ENCODE measurements at regions not wholly inside any gene's neighbourhood (a gene's known extent, or its start where the extent isn't known, plus 50 kb on each side); places are given as distances from the start of the nearest gene placed in this dataset.

DNA sequence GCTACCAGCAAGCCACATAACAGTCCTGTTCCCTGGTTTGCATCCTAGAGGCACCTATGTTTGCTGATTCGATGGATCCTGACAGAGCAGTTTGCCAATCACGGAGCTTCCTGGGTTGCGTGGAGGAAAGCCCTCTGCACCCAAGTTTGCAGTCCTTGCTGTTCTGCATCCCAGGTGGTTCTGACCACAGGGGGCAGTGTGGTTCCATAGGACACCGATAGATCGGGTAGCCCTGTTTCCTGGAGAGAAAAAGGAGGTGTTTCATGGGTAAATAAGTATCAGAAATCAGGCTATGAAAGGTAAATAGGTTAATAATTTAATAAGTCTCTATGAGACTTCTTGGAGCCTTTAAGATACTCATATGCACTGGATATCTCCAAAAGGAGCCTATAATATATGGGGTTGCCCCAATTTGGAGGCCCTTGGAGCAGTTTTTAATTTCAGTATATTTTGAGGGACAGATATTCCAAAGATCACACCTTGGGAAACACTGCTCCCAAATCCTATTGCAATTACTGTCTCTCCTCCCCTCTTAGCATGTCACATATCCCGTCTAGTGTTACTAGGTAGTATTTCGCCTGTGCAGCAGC is 194.6 kb upstream of the TPM1 start:
- H3K4me3 ChIP-seq, result no peak overlapping the region
- no peaks in the 10 kb centered on the region for H3K9me3 ChIP-seq
- H3K4me1 ChIP-seq, result peaks cover 0 to 25% (median 11%) of the 10 kb centered on the region in 6 donors
- no peak overlapping the region for H3K27ac ChIP-seq
- peaks cover 0 to 18% (median 0%) of the 10 kb centered on the region in 7 donors for H3K27me3 ChIP-seq (replicated peaks in 1 of 7)
- 72 to 81% (median 75%) methylated on average over 7 of the region's 7 CpGs for WGBS, 5 donors
- intact Hi-C loops (cut with DNase I; ENCODE audit: low total_unique reads), result no loop called here
- H3K36me3 ChIP-seq, result no peaks in the 10 kb centered on the region
- no peak for DNase-seq
- TF ChIP-seq, protein P1, sequence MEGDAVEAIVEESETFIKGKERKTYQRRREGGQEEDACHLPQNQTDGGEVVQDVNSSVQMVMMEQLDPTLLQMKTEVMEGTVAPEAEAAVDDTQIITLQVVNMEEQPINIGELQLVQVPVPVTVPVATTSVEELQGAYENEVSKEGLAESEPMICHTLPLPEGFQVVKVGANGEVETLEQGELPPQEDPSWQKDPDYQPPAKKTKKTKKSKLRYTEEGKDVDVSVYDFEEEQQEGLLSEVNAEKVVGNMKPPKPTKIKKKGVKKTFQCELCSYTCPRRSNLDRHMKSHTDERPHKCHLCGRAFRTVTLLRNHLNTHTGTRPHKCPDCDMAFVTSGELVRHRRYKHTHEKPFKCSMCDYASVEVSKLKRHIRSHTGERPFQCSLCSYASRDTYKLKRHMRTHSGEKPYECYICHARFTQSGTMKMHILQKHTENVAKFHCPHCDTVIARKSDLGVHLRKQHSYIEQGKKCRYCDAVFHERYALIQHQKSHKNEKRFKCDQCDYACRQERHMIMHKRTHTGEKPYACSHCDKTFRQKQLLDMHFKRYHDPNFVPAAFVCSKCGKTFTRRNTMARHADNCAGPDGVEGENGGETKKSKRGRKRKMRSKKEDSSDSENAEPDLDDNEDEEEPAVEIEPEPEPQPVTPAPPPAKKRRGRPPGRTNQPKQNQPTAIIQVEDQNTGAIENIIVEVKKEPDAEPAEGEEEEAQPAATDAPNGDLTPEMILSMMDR (IDR thresholded peaks at IDR 0.05 in 8 of 11, conservative IDR thresholded peaks at IDR 0.05 in 3 of 11), result peak in 9 of 11 experiments; percentile 22 to 63 (median 48)
- no peak for TF ChIP-seq POLR2AphosphoS5 (IDR thresholded peaks at IDR 0.05)

DNA sequence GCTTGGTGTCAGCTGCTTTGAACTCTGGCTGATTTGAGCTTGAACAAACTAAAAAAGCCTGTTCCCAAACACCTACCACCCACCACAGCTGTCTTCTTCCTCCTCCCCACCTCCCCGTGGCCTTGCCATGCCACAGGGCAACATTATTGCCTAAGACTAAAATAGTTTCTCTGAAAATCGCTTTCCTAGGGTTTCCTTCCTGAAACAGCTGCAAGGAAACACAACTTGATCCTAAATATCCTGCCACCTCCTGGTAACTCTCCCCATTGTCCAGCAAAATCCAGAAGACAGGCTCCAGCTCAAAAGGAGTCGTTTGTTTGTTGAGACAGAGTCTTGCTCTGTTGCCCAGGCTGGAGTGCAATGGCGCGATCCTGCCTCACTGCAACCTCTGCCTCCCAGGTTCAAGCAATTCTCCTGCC is 193.9 kb upstream of the TPM1 start:
- Histone ChIP-seq H3K27me3 (replicated peaks in 1 of 7) (peaks cover 0 to 18% (median 0%) of the 10 kb centered on the region in 7 donors), H3K36me3 (no peaks in the 10 kb centered on the region), H3K4me1 (peaks cover 0 to 25% (median 11%) of the 10 kb centered on the region in 6 donors), H3K9me3 (no peaks in the 10 kb centered on the region), H3K4me3 (no peak overlapping the region), H3K27ac (no peak overlapping the region)
- no peak for DNase-seq
- WGBS, 5 donors, result 29 to 46% (median 38%) methylated on average over 5 of the region's 5 CpGs
- intact Hi-C loops (cut with DNase I; ENCODE audit: low total_unique reads), result no loop called here
- TF ChIP-seq, protein P1 (IDR thresholded peaks at IDR 0.05 in 8 of 11, conservative IDR thresholded peaks at IDR 0.05 in 3 of 11), result peak in 5 of 11 experiments; percentile 11 to 34 (median 13)
- TF ChIP-seq POLR2A (IDR thresholded peaks at IDR 0.05), result no peak

DNA sequence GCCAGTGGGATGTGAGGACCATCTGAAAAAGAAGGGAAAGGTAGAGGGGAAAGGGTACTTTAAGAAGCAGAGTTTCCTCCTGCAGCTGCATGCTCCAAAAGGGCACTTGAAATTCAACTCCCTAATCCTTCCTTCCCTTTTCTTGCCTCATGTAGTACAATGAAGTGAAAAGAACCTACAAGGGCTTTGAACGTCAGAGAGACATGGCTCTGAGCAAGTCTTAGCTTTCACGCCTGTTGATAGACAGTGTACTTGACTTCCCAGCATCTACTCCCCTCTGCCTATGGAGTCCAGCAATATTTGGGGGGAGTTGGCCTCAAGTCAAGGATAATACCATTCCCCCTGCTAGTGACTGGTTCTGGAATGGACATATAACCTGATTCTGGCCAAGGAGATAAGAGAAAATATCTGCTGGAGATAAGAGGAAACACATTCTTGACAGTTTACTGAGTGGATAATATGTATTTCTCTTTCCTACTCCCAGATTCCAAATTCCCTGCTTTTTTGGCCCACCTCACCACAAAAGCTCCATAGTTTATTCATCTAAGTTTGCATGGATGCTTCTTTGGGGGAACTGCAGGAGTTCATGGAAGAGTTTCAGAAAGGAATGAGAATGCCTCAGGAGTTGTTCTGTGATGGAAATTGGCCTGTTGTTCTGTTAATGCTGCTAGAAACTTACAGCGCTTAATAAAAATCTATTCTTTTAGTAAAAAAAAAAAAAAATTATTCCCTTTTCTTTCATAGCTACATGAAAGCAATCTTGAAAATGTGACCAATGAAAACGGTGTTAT is 193.0 kb upstream of the TPM1 start:
- Histone ChIP-seq H3K27ac (no peak overlapping the region), H3K36me3 (no peaks in the 10 kb centered on the region), H3K4me3 (no peak overlapping the region), H3K27me3 (replicated peaks in 1 of 7) (peaks cover 0 to 18% (median 0%) of the 10 kb centered on the region in 7 donors), H3K9me3 (no peaks in the 10 kb centered on the region), H3K4me1 (peaks cover 0 to 25% (median 11%) of the 10 kb centered on the region in 6 donors)
- WGBS, 5 donors, result 67 to 79% (median 70%) methylated on average over 4 of the region's 4 CpGs
- DNase-seq, result no peak
- TF ChIP-seq, protein P1 (IDR thresholded peaks at IDR 0.05 in 8 of 11, conservative IDR thresholded peaks at IDR 0.05 in 3 of 11), result no peak
- no peak for TF ChIP-seq POLR2A (IDR thresholded peaks at IDR 0.05)
- no peak for TF ChIP-seq POLR2AphosphoS5 (IDR thresholded peaks at IDR 0.05)
- intact Hi-C loops (cut with DNase I; ENCODE audit: low total_unique reads), result no loop called here

DNA sequence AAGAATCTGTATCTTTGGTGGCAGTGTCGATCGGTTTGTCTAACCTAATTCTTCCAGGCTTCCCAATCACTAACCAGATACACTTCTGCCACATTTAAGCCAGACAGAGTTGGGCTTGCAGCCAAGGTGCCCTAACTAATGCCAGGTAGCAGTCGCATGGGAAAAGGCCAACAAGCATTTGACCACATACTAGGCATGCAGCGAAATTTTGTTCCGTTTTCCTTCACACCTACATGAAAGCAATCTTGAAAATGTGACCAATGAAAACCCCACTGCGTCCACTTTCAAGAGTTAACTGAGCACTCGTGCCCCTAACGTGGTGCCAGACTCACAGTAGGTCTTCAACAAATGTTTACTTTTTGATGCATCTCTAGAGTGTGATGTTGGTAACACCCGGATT is 192.2 kb upstream of the TPM1 start:
- peaks cover 0 to 22% (median 0%) of the 10 kb centered on the region in 7 donors for H3K27me3 ChIP-seq (replicated peaks in 1 of 7)
- WGBS, 5 donors, result 85 to 96% (median 92%) methylated on average over 9 of the region's 9 CpGs
- no peak for TF ChIP-seq POLR2AphosphoS5 (IDR thresholded peaks at IDR 0.05)
- intact Hi-C loops (cut with DNase I; ENCODE audit: low total_unique reads), result no loop called here
- no peak for DNase-seq
- no peak overlapping the region for H3K4me3 ChIP-seq
- no peak overlapping the region for H3K27ac ChIP-seq
- no peaks in the 10 kb centered on the region for H3K9me3 ChIP-seq
- H3K36me3 ChIP-seq, result no peaks in the 10 kb centered on the region
- peaks cover 0 to 23% (median 11%) of the 10 kb centered on the region in 6 donors for H3K4me1 ChIP-seq
